Activated CD8-positive, alpha-beta T cell treated with anti-CD3 and anti-CD28 coated beads, Interleukin-2, amount 10 ng/mL, durations not matched to agents 7 days and 5 days (primary cell): ENCODE measurements at regions not wholly inside any gene's neighbourhood (a gene's known extent, or its start where the extent isn't known, plus 50 kb on each side); places are given as distances from the start of the nearest gene placed in this dataset.
"Not testable (repeated sequence)": the region's sequence is repeated elsewhere in the genome, so short reads cannot be mapped to it uniquely, and the experiment has no call there.

Source experiments
- ATAC-seq: fragments of 150-1000 bp; cut with Tn5 transposase; one replicate; pipeline ENCODE4 v1.10.0; 2021; ENCODE audit warnings: moderate library complexity
- CTCF ChIA-PET: fragments of 350-600 bp; sonication (Branson Sonifier 250); formaldehyde crosslinking; loops from one replicate; lab custom pipeline; 2021; ENCODE audit warnings: antibody characterized with exemption; lab: Charles Lee
- POLR2A ChIA-PET: fragments of 350-600 bp; sonication (Branson Sonifier 250); formaldehyde crosslinking; loops from one replicate; lab custom pipeline; 2021; ENCODE audit warnings: antibody characterized with exemption; lab: Charles Lee
- DNase-seq: peaks from one replicate; pipeline ENCODE4 v3.0.0-alpha.2; 2020
- H3K27ac Mint-ChIP-seq: one replicate; pipeline ENCODE4 v1.8.0; 2021; ENCODE audit warnings: mild to moderate bottlenecking, mixed read lengths
- H3K27me3 Mint-ChIP-seq: one replicate; pipeline ENCODE4 v1.8.0; 2021; ENCODE audit warnings: low read depth, mixed read lengths
- H3K36me3 Mint-ChIP-seq: one replicate; pipeline ENCODE4 v1.8.0; 2021; ENCODE audit warnings: low read depth, mixed read lengths
- H3K4me1 Mint-ChIP-seq: one replicate; pipeline ENCODE4 v1.8.0; 2021; ENCODE audit warnings: low read depth, mixed read lengths
- H3K4me3 Mint-ChIP-seq: one replicate; pipeline ENCODE4 v1.8.0; 2021; ENCODE audit warnings: mild to moderate bottlenecking, mixed read lengths
- H3K9me3 Mint-ChIP-seq: one replicate; pipeline ENCODE4 v1.8.0; 2022; ENCODE audit warnings: mixed read lengths; ENCODE audit not compliant: insufficient read depth

GRCh38 chrX:124181515-124181914 lies 150.9 kb upstream of the TEX13D start:
- H3K27ac Mint-ChIP-seq, DNase-seq, H3K4me1 Mint-ChIP-seq, H3K4me3 Mint-ChIP-seq, H3K9me3 Mint-ChIP-seq, H3K36me3 Mint-ChIP-seq, CTCF ChIA-PET, POLR2A ChIA-PET, H3K27me3 Mint-ChIP-seq, ATAC-seq: not testable (repeated sequence)

GRCh38 chrX:124190440-124190839 lies 142.0 kb upstream of the TEX13D start:
- H3K27me3 Mint-ChIP-seq: peaks cover 2% of the 10 kb centered on the region
- no peak for DNase-seq
- ATAC-seq: no peak
- H3K36me3 Mint-ChIP-seq: no peaks in the 10 kb centered on the region
- ChIA-PET POLR2A (no interaction called here), CTCF (no interaction called here)
- H3K4me3 Mint-ChIP-seq: no peak overlapping the region
- H3K27ac Mint-ChIP-seq: no peak overlapping the region
- H3K4me1 Mint-ChIP-seq: no peaks in the 10 kb centered on the region
- no peaks in the 10 kb centered on the region for H3K9me3 Mint-ChIP-seq

GRCh38 chrX:124194199-124194598 lies 138.3 kb upstream of the TEX13D start:
- H3K4me3 Mint-ChIP-seq: no peak overlapping the region
- no peak overlapping the region for H3K27ac Mint-ChIP-seq
- POLR2A ChIA-PET: no interaction called here
- DNase-seq (no peak), ATAC-seq (no peak)
- H3K27me3 Mint-ChIP-seq: no peaks in the 10 kb centered on the region
- CTCF ChIA-PET: no interaction called here
- H3K9me3 Mint-ChIP-seq: no peaks in the 10 kb centered on the region
- H3K36me3 Mint-ChIP-seq: no peaks in the 10 kb centered on the region
- no peaks in the 10 kb centered on the region for H3K4me1 Mint-ChIP-seq

DNA sequence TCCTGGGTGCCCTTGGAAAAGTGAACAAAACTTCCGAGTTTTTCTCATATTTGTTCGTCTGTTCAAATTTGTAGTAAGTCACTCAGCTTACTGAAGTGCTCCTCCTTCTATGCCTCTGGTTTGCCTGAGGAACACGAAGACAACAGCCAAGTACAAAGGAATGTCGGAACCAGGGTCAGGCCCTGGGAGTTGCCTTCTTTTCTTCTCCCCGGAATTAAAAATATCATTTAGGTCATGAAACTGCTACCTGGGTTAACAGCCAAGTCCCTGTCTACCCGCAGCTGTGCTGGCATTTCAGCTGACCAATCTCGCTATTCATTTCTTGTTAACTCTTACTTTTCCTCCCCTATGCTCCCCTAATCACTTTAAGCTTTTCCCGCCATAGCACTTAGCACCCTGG lies 137.6 kb upstream of the TEX13D start:
- POLR2A ChIA-PET: no interaction called here
- no peak for ATAC-seq
- H3K27me3 Mint-ChIP-seq: no peaks in the 10 kb centered on the region
- CTCF ChIA-PET: no interaction called here
- H3K36me3 Mint-ChIP-seq: no peaks in the 10 kb centered on the region
- no peaks in the 10 kb centered on the region for H3K4me1 Mint-ChIP-seq
- no peak for DNase-seq
- H3K9me3 Mint-ChIP-seq: no peaks in the 10 kb centered on the region
- no peak overlapping the region for H3K27ac Mint-ChIP-seq
- H3K4me3 Mint-ChIP-seq: no peak overlapping the region

GRCh38 chrX:124203311-124203710 lies 129.1 kb upstream of the TEX13D start:
- Mint-ChIP-seq H3K27ac (no peak overlapping the region), H3K9me3 (peaks cover 7% of the 10 kb centered on the region), H3K4me3 (no peak overlapping the region), H3K4me1 (no peaks in the 10 kb centered on the region), H3K27me3 (no peaks in the 10 kb centered on the region), H3K36me3 (peaks cover 2% of the 10 kb centered on the region)
- ChIA-PET CTCF (no interaction called here), POLR2A (no interaction called here)
- DNase-seq: no peak
- ATAC-seq: no peak

DNA sequence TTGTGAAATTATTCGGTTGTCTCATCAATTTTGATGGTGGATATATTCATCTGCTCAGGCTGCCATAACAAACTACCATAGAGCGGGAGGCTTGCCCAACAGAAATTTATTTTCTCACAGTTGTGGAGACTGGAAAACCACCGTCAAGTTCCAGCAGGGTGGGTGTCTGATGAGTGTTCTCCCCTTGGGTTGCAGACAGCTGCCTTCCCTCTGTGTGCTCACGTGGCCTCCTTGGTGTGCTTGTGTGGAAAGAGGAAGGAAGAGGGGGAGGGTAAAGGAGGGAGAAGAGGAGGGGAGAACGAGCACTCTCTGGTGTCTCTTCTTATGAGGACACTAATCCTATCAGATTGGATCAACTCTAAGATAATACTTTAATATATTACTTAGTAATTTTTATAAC lies 123.8 kb upstream of the TEX13D start:
- ATAC-seq: no peak
- no peaks in the 10 kb centered on the region for H3K27me3 Mint-ChIP-seq
- H3K4me3 Mint-ChIP-seq: no peak overlapping the region
- H3K36me3 Mint-ChIP-seq: peaks cover 2% of the 10 kb centered on the region
- ChIA-PET POLR2A (no interaction called here), CTCF (no interaction called here)
- H3K4me1 Mint-ChIP-seq: peaks cover 20% of the 10 kb centered on the region
- H3K27ac Mint-ChIP-seq: no peak overlapping the region
- no peak for DNase-seq
- no peaks in the 10 kb centered on the region for H3K9me3 Mint-ChIP-seq

- CTCF ChIA-PET: interaction anchor here (0.9 to 1.4 kb wide), 4 partner anchors 15 to 178 kb away, joined by 3 to 4 read pairs (median 3); partner anchors contain the start of gene SH2D1A
- Mint-ChIP-seq H3K9me3 (no peaks in the 10 kb centered on the region), H3K4me1 (peaks cover 30% of the 10 kb centered on the region), H3K4me3 (no peak overlapping the region), H3K27ac (no peak overlapping the region), H3K27me3 (no peaks in the 10 kb centered on the region), H3K36me3 (peaks cover under 1% of the 10 kb centered on the region)
- POLR2A ChIA-PET: no interaction called here
- DNase-seq: no peak
- ATAC-seq: no peak
Observed at GRCh38 chrX:124209792-124210576, 122.5 kb upstream of the TEX13D start.

GRCh38 chrX:124211312-124211942 lies 121.0 kb upstream of the TEX13D start:
- ChIA-PET CTCF (interaction anchor here (0.6 to 1.4 kb wide), 9 partner anchors 13 to 249 kb away, joined by 3 to 4 read pairs (median 3); no protein-coding TSS in a partner anchor), POLR2A (interaction anchor here (0.6 kb wide), 1 partner anchor 159 kb away, joined by 3 read pairs; no protein-coding TSS in a partner anchor)
- DNase-seq (peak; percentile 33), ATAC-seq (peak; percentile 66)
- no peak overlapping the region for H3K4me3 Mint-ChIP-seq
- peaks cover 44% of the 10 kb centered on the region for H3K4me1 Mint-ChIP-seq
- H3K36me3 Mint-ChIP-seq: peaks cover 3% of the 10 kb centered on the region
- no peaks in the 10 kb centered on the region for H3K27me3 Mint-ChIP-seq
- no peaks in the 10 kb centered on the region for H3K9me3 Mint-ChIP-seq
- H3K27ac Mint-ChIP-seq: no peak overlapping the region

GRCh38 chrX:124212622-124213021 lies 119.8 kb upstream of the TEX13D start:
- peak overlapping the region; percentile 65 for H3K27ac Mint-ChIP-seq
- DNase-seq (peak; percentile 35), ATAC-seq (peak; percentile 45)
- H3K27me3 Mint-ChIP-seq: no peaks in the 10 kb centered on the region
- CTCF ChIA-PET: interaction anchor here (1.3 kb wide), 2 partner anchors 150 to 181 kb away, joined by 3 read pairs; no protein-coding TSS in a partner anchor
- peaks cover 56% of the 10 kb centered on the region for H3K4me1 Mint-ChIP-seq
- H3K4me3 Mint-ChIP-seq: no peak overlapping the region
- H3K9me3 Mint-ChIP-seq: no peaks in the 10 kb centered on the region
- H3K36me3 Mint-ChIP-seq: peaks cover 3% of the 10 kb centered on the region
- POLR2A ChIA-PET: no interaction called here

DNA sequence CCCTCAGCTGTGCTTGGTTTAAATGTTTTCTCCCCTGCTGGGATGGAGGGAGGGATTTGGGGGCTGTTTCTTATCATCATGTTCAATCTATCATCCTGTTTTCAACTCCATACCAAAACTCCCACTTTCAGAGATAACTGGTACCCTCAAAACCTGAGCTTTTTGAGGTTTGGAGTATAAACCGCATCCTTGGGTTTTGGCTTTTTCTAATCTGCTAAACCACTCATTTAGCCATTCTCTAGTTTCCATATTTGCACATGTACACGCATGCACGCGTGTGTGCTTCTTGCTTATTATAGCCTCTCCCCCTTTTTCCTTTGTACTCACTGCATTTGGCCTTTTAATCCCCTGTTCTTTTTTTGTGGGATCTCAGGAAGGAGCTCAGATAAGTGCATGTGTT lies 116.7 kb upstream of the TEX13D start:
- peaks cover 3% of the 10 kb centered on the region for H3K36me3 Mint-ChIP-seq
- DNase-seq (peak; percentile 38), ATAC-seq (no peak)
- peak overlapping the region; percentile 22 for H3K4me3 Mint-ChIP-seq
- peak overlapping the region; percentile 61 for H3K27ac Mint-ChIP-seq
- no peaks in the 10 kb centered on the region for H3K9me3 Mint-ChIP-seq
- peaks cover 83% of the 10 kb centered on the region for H3K4me1 Mint-ChIP-seq
- POLR2A ChIA-PET: no interaction called here
- CTCF ChIA-PET: interaction anchor here (1.1 to 2.2 kb wide), 4 partner anchors 17 to 132 kb away, joined by 3 to 6 read pairs (median 4); no protein-coding TSS in a partner anchor
- H3K27me3 Mint-ChIP-seq: no peaks in the 10 kb centered on the region

- peaks cover 3% of the 10 kb centered on the region for H3K36me3 Mint-ChIP-seq
- no peaks in the 10 kb centered on the region for H3K27me3 Mint-ChIP-seq
- DNase-seq (no peak), ATAC-seq (no peak)
- POLR2A ChIA-PET: interaction anchor here (1.1 to 2.5 kb wide), 4 partner anchors 126 to 137 kb away, joined by 3 to 21 read pairs (median 6); partner anchors contain the start of gene SH2D1A
- H3K9me3 Mint-ChIP-seq: no peaks in the 10 kb centered on the region
- H3K4me1 Mint-ChIP-seq: peaks cover 84% of the 10 kb centered on the region
- H3K4me3 Mint-ChIP-seq: peak overlapping the region; percentile 52
- CTCF ChIA-PET: interaction anchor here (0.7 to 1.9 kb wide), 9 partner anchors 13 to 179 kb away, joined by 3 to 6 read pairs (median 3); no protein-coding TSS in a partner anchor
- H3K27ac Mint-ChIP-seq: peak overlapping the region; percentile 95
Observed at GRCh38 chrX:124216396-124217115, 115.9 kb upstream of the TEX13D start.
